ENCODE measurements at regions not wholly inside any gene's neighbourhood (a gene's known extent, or its start where the extent isn't known, plus 50 kb on each side); places are given as distances from the start of the nearest gene placed in this dataset.

GRCh38 chr4:71648923-71649322, 135.0 kb downstream of the GC start:
- Histone ChIP-seq H3K9ac (ENCODE audit: low read length) (no peak overlapping the region), H3K36me3 (ENCODE audit: control insufficient read depth, low read depth, low read length) (no peaks in the 10 kb centered on the region), H3K27me3 (ENCODE audit: control insufficient read depth, insufficient read depth, low read length) (no peaks in the 10 kb centered on the region), H3K27ac (ENCODE audit: low read length) (no peak overlapping the region), H3K4me1 (ENCODE audit: control insufficient read depth, low read depth, low read length) (no peaks in the 10 kb centered on the region), H3K4me3 (ENCODE audit: low read length) (no peak overlapping the region), H3K9me3 (ENCODE audit: control insufficient read depth, low read depth, low read length) (no peaks in the 10 kb centered on the region)

GRCh38 chr4:71648448-71648847, 135.4 kb downstream of the GC start:
- Histone ChIP-seq H3K36me3 (ENCODE audit: control insufficient read depth, low read depth, low read length) (no peaks in the 10 kb centered on the region), H3K27me3 (ENCODE audit: control insufficient read depth, insufficient read depth, low read length) (no peaks in the 10 kb centered on the region), H3K9me3 (ENCODE audit: control insufficient read depth, low read depth, low read length) (no peaks in the 10 kb centered on the region), H3K27ac (ENCODE audit: low read length) (no peak overlapping the region), H3K4me3 (ENCODE audit: low read length) (no peak overlapping the region), H3K4me1 (ENCODE audit: control insufficient read depth, low read depth, low read length) (no peaks in the 10 kb centered on the region), H3K9ac (ENCODE audit: low read length) (no peak overlapping the region)

GRCh38 chr4:71639380-71639779, 144.5 kb downstream of the GC start:
- H3K4me3 ChIP-seq (ENCODE audit: low read length) = no peak overlapping the region
- H3K9me3 ChIP-seq (ENCODE audit: control insufficient read depth, low read depth, low read length) = no peaks in the 10 kb centered on the region
- no peak overlapping the region for H3K9ac ChIP-seq (ENCODE audit: low read length)
- H3K36me3 ChIP-seq (ENCODE audit: control insufficient read depth, low read depth, low read length) = no peaks in the 10 kb centered on the region
- no peak overlapping the region for H3K27ac ChIP-seq (ENCODE audit: low read length)
- no peaks in the 10 kb centered on the region for H3K27me3 ChIP-seq (ENCODE audit: control insufficient read depth, insufficient read depth, low read length)
- H3K4me1 ChIP-seq (ENCODE audit: control insufficient read depth, low read depth, low read length) = peaks cover 9% of the 10 kb centered on the region

GRCh38 chr4:71635139-71635748, 148.6 kb downstream of the GC start:
- no peaks in the 10 kb centered on the region for H3K27me3 ChIP-seq (ENCODE audit: control insufficient read depth, insufficient read depth, low read length)
- H3K4me3 ChIP-seq (ENCODE audit: low read length) = no peak overlapping the region
- H3K9ac ChIP-seq (ENCODE audit: low read length) = peak overlapping the region; percentile 6
- no peaks in the 10 kb centered on the region for H3K9me3 ChIP-seq (ENCODE audit: control insufficient read depth, low read depth, low read length)
- H3K27ac ChIP-seq (ENCODE audit: low read length) = peak overlapping the region; percentile 35
- peaks cover 9% of the 10 kb centered on the region for H3K4me1 ChIP-seq (ENCODE audit: control insufficient read depth, low read depth, low read length)
- no peaks in the 10 kb centered on the region for H3K36me3 ChIP-seq (ENCODE audit: control insufficient read depth, low read depth, low read length)

GRCh38 chr4:71634364-71634763, 149.5 kb downstream of the GC start:
- H3K9ac ChIP-seq (ENCODE audit: low read length) = no peak overlapping the region
- H3K4me3 ChIP-seq (ENCODE audit: low read length) = no peak overlapping the region
- no peaks in the 10 kb centered on the region for H3K9me3 ChIP-seq (ENCODE audit: control insufficient read depth, low read depth, low read length)
- H3K4me1 ChIP-seq (ENCODE audit: control insufficient read depth, low read depth, low read length) = peaks cover 9% of the 10 kb centered on the region
- no peak overlapping the region for H3K27ac ChIP-seq (ENCODE audit: low read length)
- no peaks in the 10 kb centered on the region for H3K36me3 ChIP-seq (ENCODE audit: control insufficient read depth, low read depth, low read length)
- no peaks in the 10 kb centered on the region for H3K27me3 ChIP-seq (ENCODE audit: control insufficient read depth, insufficient read depth, low read length)

GRCh38 chr4:71630803-71631202, 153.1 kb downstream of the GC start:
- no peaks in the 10 kb centered on the region for H3K27me3 ChIP-seq (ENCODE audit: control insufficient read depth, insufficient read depth, low read length)

GRCh38 chr4:71625005-71625404, 158.9 kb downstream of the GC start:
- H3K27me3 ChIP-seq (ENCODE audit: control insufficient read depth, insufficient read depth, low read length) = no peaks in the 10 kb centered on the region
- no peak overlapping the region for H3K27ac ChIP-seq (ENCODE audit: low read length)
- no peaks in the 10 kb centered on the region for H3K36me3 ChIP-seq (ENCODE audit: control insufficient read depth, low read depth, low read length)
- no peak overlapping the region for H3K9ac ChIP-seq (ENCODE audit: low read length)
- H3K4me1 ChIP-seq (ENCODE audit: control insufficient read depth, low read depth, low read length) = no peaks in the 10 kb centered on the region
- no peaks in the 10 kb centered on the region for H3K9me3 ChIP-seq (ENCODE audit: control insufficient read depth, low read depth, low read length)
- H3K4me3 ChIP-seq (ENCODE audit: low read length) = no peak overlapping the region

More at GRCh38 chr4:71630803-71631202, 153.1 kb downstream of the GC start:
- peaks cover 9% of the 10 kb centered on the region for H3K4me1 ChIP-seq (ENCODE audit: control insufficient read depth, low read depth, low read length)
- H3K9me3 ChIP-seq (ENCODE audit: control insufficient read depth, low read depth, low read length) = no peaks in the 10 kb centered on the region
- no peak overlapping the region for H3K4me3 ChIP-seq (ENCODE audit: low read length)
- no peak overlapping the region for H3K9ac ChIP-seq (ENCODE audit: low read length)
- H3K36me3 ChIP-seq (ENCODE audit: control insufficient read depth, low read depth, low read length) = no peaks in the 10 kb centered on the region
- no peak overlapping the region for H3K27ac ChIP-seq (ENCODE audit: low read length)
